HEK293 (cell line): ENCODE measurements at regions not wholly inside any gene's neighbourhood (a gene's known extent, or its start where the extent isn't known, plus 50 kb on each side); places are given as distances from the start of the nearest gene placed in this dataset.

ENCODE experiments used
- CTCF ChIA-PET: fragments of 350-600 bp; formaldehyde crosslinking; extraction: SDS; loops from one replicate; lab custom pipeline; 2021; ENCODE audit warnings: antibody characterized with exemption; lab: Yijun Ruan, JAX
- POLR2A ChIA-PET: fragments of 300-600 bp; formaldehyde crosslinking; extraction: SDS; loops from one replicate; lab custom pipeline; 2020; ENCODE audit warnings: antibody characterized with exemption, inconsistent platforms; lab: Yijun Ruan, JAX
- H3K27ac ChIP-seq: fragments of 200-500 bp; sonication (Bioruptor generic); 2 replicates; pipeline ENCODE4 v1.5.1; 2014; ENCODE audit warnings: low read depth, low read length, control low read depth, inconsistent platforms; ENCODE audit errors: extremely low read depth
- H3K36me3 ChIP-seq, 2 experiments: fragments of 200-500 bp in 1 of 2; sonication (Bioruptor generic) in 1 of 2; 1 replicate in 1 of 2; 2 replicates in 1 of 2; pipeline ENCODE4 v1.5.1; 2014 to 2017; ENCODE audit warnings: inconsistent platforms in 2 of 2, low read length in 2 of 2; ENCODE audit not compliant: control insufficient read depth in 2 of 2, insufficient read depth in 1 of 2
- H3K4me1 ChIP-seq: fragments of 200-500 bp; sonication (Bioruptor generic); 2 replicates; pipeline ENCODE4 v1.5.1; 2014; ENCODE audit warnings: mild to moderate bottlenecking, low read length, inconsistent platforms; ENCODE audit not compliant: control insufficient read depth, insufficient read depth
- H3K4me3 ChIP-seq: 2 replicates; pipeline ENCODE4 v1.5.1; 2011; ENCODE audit warnings: low read depth, mild to moderate bottlenecking, control low read depth, low read length, moderate library complexity
- H3K9me3 ChIP-seq: fragments of 200-500 bp; sonication (Bioruptor generic); 2 replicates; pipeline ENCODE4 v1.5.1; 2014; ENCODE audit warnings: low read depth, low read length, inconsistent platforms; ENCODE audit not compliant: control insufficient read depth, insufficient read depth
- PBX3 ChIP-seq: sonication (generic); formaldehyde crosslinking; IDR thresholded peaks from 2 replicates; pipeline ENCODE4 v1.8.1; 2022; ENCODE audit warnings: mild to moderate bottlenecking, moderate library complexity, missing genetic modification reagents
- PRDM2 ChIP-seq: fragments of 450-650 bp; formaldehyde crosslinking; IDR thresholded peaks from 2 replicates; pipeline ENCODE4 v1.5.1; 2016; ENCODE audit warnings: missing biosample characterization, missing genetic modification characterization, borderline replicate concordance
- SALL2 ChIP-seq: fragments of 450-650 bp; formaldehyde crosslinking; IDR thresholded peaks from 2 replicates; pipeline ENCODE4 v1.5.0; 2017; ENCODE audit warnings: missing biosample characterization, mild to moderate bottlenecking, missing genetic modification characterization, borderline replicate concordance
- SP2 ChIP-seq: fragments of 450-650 bp; formaldehyde crosslinking; IDR thresholded peaks from 2 replicates; pipeline ENCODE4 v1.5.1; 2016; ENCODE audit warnings: missing biosample characterization, missing genetic modification characterization
- ZNF211 ChIP-seq: fragments of 450-650 bp; formaldehyde crosslinking; IDR thresholded peaks from 2 replicates; pipeline ENCODE4 v1.5.1; 2016; ENCODE audit warnings: low read depth, missing biosample characterization, missing genetic modification characterization
- ZNF274 ChIP-seq, 2 experiments: fragments of 200-500 bp in 1 of 2; fragments of 450-650 bp in 1 of 2; sonication (Bioruptor generic) in 1 of 2; formaldehyde crosslinking in 1 of 2; IDR thresholded peaks; 2 replicates each; pipeline versions ENCODE4 v1.5.1 to v1.6.1; 2014 to 2016; ENCODE audit warnings: borderline replicate concordance in 1 of 2, inconsistent platforms in 1 of 2, low read length in 1 of 2, missing biosample characterization in 1 of 2, missing genetic modification characterization in 1 of 2
- ZNF302 ChIP-seq: fragments of 450-650 bp; formaldehyde crosslinking; IDR thresholded peaks from 2 replicates; pipeline ENCODE4 v1.5.1; 2016; ENCODE audit warnings: missing biosample characterization, missing genetic modification characterization, low read depth
- ZNF391 ChIP-seq: fragments of 450-650 bp; formaldehyde crosslinking; IDR thresholded peaks from 2 replicates; pipeline ENCODE4 v1.5.1; 2016; ENCODE audit warnings: low read depth, missing biosample characterization, missing genetic modification characterization, borderline replicate concordance
- ZNF449 ChIP-seq: fragments of 450-650 bp; formaldehyde crosslinking; IDR thresholded peaks from 2 replicates; pipeline ENCODE4 v1.5.1; 2017; ENCODE audit warnings: missing biosample characterization, mild to moderate bottlenecking, missing genetic modification characterization, moderate library complexity
- ZNF513 ChIP-seq: fragments of 450-650 bp; IDR thresholded peaks from 2 replicates; pipeline ENCODE4 v1.5.1; 2018; ENCODE audit warnings: missing biosample characterization, missing genetic modification characterization
- ZNF521 ChIP-seq: fragments of 450-650 bp; formaldehyde crosslinking; IDR thresholded peaks from 2 replicates; pipeline ENCODE4 v1.5.1; 2017; ENCODE audit warnings: missing biosample characterization, mild to moderate bottlenecking, missing genetic modification characterization
- ZNF670 ChIP-seq: fragments of 450-650 bp; formaldehyde crosslinking; IDR thresholded peaks from 2 replicates; pipeline ENCODE4 v1.5.1; 2016; ENCODE audit warnings: missing biosample characterization, missing genetic modification characterization, low read depth
- ZNF791 ChIP-seq: fragments of 450-650 bp; formaldehyde crosslinking; IDR thresholded peaks from 2 replicates; pipeline ENCODE4 v1.5.1; 2016; ENCODE audit warnings: missing biosample characterization, missing genetic modification characterization

- Histone ChIP-seq H3K9me3 (no peaks in the 10 kb centered on the region), H3K4me1 (no peaks in the 10 kb centered on the region), H3K4me3 (no peak overlapping the region), H3K27ac (no peak overlapping the region), H3K36me3 (no peaks in the 10 kb centered on the region)
- TF ChIP-seq ZNF670 (tag by site-specific recombination) (no peak), SP2 (tag by site-specific recombination) (no peak), ZNF521 (no peak), ZNF391 (tag by site-specific recombination) (no peak)
- ChIA-PET CTCF (interaction anchor here (0.6 to 1.9 kb wide), 4 partner anchors 15 to 18 kb away, joined by 3 to 7 read pairs (median 5); no protein-coding TSS in a partner anchor), POLR2A (no interaction called here)
These were observed 57.6 kb downstream of the JRKL start for GRCh38 chr11:96447208-96448110.

- Histone ChIP-seq H3K4me3 (no peak overlapping the region), H3K4me1 (no peaks in the 10 kb centered on the region), H3K36me3 (no peaks in the 10 kb centered on the region), H3K27ac (no peak overlapping the region), H3K9me3 (no peaks in the 10 kb centered on the region)
- ChIA-PET CTCF (interaction anchor here (1.9 kb wide), 1 partner anchor 17 kb away, joined by 7 read pairs; no protein-coding TSS in a partner anchor), POLR2A (no interaction called here)
- TF ChIP-seq ZNF449 (tag by site-specific recombination): no peak
- no peak for TF ChIP-seq SALL2 (tag by site-specific recombination)
- TF ChIP-seq ZNF302 (tag by site-specific recombination): no peak
- no peak for TF ChIP-seq ZNF211 (tag by site-specific recombination)
- TF ChIP-seq ZNF513 (tag by site-specific recombination): no peak
- TF ChIP-seq PRDM2: no peak
- TF ChIP-seq ZNF274 (IDR thresholded peaks at IDR 0.05; ENCODE audit: low read length): no peak
- TF ChIP-seq ZNF274 (tag by site-specific recombination; IDR thresholded peaks at IDR 0.05; ENCODE audit: borderline replicate concordance): no peak
- TF ChIP-seq PBX3 (CRISPR knock-in tag): no peak
- no peak for TF ChIP-seq ZNF791 (tag by site-specific recombination)
These were observed 58.4 kb downstream of the JRKL start for GRCh38 chr11:96448225-96448624.
